GM12891 (cell line): ENCODE measurements at regions not wholly inside any gene's neighbourhood (a gene's known extent, or its start where the extent isn't known, plus 50 kb on each side); places are given as distances from the start of the nearest gene placed in this dataset.

Source experiments
- POLR2A ChIP-seq: IDR thresholded peaks from 2 replicates; pipeline ENCODE4 v1.6.1; 2011; ENCODE audit warnings: low read depth, low read length, control low read depth
- POLR2AphosphoS5 ChIP-seq: IDR thresholded peaks from 2 replicates; pipeline ENCODE4 v1.6.1; 2011; ENCODE audit warnings: low read depth, low read length, control low read depth
- POU2F2 ChIP-seq: IDR thresholded peaks from 2 replicates; pipeline ENCODE4 v1.6.1; 2011; ENCODE audit warnings: low read depth, mild to moderate bottlenecking, control low read depth, low read length, moderate library complexity
- SPI1 ChIP-seq: IDR thresholded peaks from 2 replicates; pipeline ENCODE4 v1.6.1; 2011; ENCODE audit warnings: low read depth, low read length, control low read depth
- TAF1 ChIP-seq: IDR thresholded peaks from 2 replicates; pipeline ENCODE4 v1.6.1; 2011; ENCODE audit warnings: low read depth, low read length, control low read depth

DNA sequence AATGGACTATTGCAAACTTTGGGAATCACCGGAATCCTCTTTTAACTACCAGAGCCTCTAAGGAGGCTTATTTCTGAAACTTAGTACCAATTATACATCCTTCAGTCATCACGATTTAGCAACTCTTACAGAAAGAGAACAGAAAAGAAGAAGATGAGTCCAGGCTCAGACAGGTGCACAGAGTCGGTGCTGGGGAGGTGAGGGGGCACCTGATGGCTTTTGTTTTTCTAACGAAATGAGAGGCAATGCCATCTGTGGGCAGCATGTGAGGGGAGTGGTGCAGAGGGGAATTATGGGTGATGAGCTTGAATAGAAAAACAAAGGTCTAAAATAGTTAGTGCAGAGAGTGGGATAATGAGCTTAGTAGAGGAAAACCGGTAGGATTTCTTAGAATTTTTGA, 522.6 kb downstream of the CMPK2 start:
- TF ChIP-seq TAF1: no peak
- no peak for TF ChIP-seq POLR2A
- no peak for TF ChIP-seq POLR2AphosphoS5
- no peak for TF ChIP-seq SPI1
- TF ChIP-seq POU2F2: no peak
